NCI-H2171 treated with DMSO at 0.1 percent for 48 hours (cell line): ENCODE measurements at regions not wholly inside any gene's neighbourhood (a gene's known extent, or its start where the extent isn't known, plus 50 kb on each side); places are given as distances from the start of the nearest gene placed in this dataset.
"Not testable (repeated sequence)": the region's sequence is repeated elsewhere in the genome, so short reads cannot be mapped to it uniquely, and the experiment has no call there.

Source experiments
- DNase-seq: peaks from one replicate; lab custom pipeline; 2025; lab: John Stamatoyannopoulos, UW

GRCh38 chr17:63178530-63178929 is 212.5 kb downstream of the TANC2 start:
- no peak for DNase-seq

GRCh38 chr17:63181856-63182255 is 215.8 kb downstream of the TANC2 start:
- peak; percentile 18 for DNase-seq

DNA sequence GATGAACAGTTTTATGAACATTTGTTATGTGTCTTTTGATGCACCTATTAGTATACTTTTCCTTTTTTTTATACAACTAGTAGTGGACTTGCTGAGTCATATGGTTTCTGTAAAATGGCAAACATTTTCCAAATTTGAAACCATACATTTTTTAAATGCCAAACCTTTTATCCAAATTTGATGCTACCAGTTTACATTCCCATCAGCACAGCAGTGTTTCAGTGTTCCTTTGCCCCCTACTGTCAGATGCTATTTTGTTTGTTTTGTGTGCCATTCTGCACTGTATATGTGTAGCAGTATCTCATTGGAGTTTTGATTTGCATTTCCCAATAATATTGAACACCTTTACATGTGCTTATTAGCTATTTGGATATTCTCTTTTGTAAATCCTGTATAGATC is 219.4 kb downstream of the TANC2 start:
- DNase-seq: no peak

DNA sequence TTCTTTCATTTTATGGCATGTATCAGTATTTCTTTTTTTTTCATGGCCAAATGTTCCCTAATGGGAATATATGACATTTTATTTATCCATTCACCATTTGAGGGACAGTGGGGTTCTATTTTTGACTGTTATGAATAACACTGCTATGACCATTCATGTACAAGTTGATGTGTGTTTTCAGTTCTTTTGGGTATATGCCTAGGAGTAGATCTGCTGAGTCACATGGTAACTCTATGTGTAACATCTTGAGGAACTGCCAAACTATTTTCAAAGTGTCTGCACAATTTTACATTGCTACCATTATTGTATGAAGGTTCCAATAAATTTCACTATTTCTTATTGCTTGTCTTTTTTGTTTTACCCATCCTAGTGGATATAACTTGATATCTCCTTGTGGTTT is 223.0 kb downstream of the TANC2 start:
- DNase-seq: no peak

- DNase-seq: no peak
Measured at GRCh38 chr17:63189930-63190329, 223.9 kb downstream of the TANC2 start.

DNA sequence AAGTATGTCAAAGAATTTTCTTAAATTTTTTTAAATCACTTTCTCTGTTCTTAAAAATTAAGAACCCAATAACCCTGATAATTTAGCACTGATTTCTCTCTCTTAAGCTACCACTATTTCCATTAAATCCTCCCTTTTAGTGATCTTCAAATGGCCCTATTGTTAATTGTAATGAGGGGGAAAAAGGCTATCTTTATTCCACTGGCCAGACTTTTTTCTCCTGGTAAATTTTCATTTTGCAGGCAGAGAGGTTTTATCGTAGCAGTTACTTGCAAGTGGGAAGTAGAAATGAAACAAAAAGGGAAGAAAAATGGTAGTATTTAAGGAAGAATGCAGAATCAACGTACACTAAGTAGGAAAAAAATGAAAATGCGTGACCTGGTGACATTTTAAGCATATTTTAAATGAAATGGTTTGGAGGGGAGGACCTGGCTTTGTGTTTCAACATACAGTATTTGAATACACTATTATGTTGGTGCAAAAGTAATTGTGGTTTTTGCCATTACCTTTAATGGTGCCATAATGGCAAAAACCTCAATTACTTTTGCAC is 224.9 kb downstream of the TANC2 start:
- no peak for DNase-seq

DNA sequence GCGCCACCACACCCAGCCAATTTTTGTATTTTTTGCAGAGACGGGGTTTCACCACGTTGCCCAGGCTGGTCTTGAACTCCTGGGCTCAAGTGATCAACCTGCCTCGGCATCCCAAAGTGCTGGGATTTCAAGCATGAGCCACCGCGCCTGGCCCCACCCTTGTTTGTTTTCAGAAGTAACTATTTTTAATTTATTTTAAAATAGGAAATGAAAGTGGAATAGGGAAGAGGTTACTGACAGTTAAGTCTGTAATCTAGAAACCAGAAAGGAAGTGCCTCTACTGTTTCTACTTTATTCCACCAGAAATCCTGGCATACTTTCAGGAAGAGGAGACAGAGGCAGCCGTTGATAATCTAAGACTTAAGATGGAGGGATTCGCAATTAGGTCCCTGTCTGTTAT is 225.6 kb downstream of the TANC2 start:
- no peak for DNase-seq

- DNase-seq: no peak
Measured at GRCh38 chr17:63193827-63194226, 227.8 kb downstream of the TANC2 start.

DNA sequence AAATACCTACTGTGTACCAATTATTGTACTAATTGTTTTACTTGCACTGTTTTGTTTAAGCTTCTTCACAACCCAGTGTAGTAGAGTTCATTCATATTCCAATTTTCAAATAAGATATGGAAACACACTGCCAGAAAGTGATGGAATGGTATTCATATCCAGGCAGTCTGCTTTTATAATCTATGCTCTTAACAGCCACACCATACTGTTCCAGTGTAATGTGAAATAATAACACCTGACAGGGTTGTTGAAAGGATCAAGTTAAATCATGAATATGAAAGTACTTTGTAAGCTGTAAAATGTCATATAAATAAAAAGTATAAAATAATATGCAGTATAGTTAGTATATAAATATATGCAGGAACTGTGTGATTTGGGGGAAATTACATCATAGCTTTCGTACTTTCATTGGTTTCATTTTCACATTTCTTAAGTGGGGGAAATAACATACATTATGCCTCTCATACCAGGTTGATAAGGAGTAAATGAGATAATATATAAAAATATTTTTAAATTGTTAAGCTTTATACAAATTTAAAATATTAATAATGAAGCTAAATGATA is 230.8 kb downstream of the TANC2 start:
- no peak for DNase-seq

DNA sequence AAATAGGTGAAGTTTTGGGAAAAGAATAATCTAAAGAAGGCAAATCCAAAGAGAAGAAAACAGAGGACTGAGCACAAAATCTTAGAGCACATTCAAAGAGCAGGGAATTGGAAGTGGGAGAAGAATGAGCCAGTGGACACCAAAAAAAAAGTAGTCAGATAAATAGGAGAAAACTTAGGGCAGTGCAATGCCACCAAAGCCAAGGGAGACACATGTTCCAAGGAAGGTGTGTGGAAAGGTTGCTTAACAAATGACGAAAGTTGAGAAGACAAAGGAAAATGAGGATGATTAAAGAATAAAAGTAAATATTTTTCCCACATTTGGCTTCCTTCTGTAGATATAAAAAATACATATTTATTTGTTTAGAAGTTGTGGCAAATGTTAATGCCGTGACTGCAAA is 237.6 kb downstream of the TANC2 start:
- DNase-seq: no peak

- DNase-seq: no peak
Measured at GRCh38 chr17:63221939-63222338, 224.2 kb downstream of the CYB561 start.

GRCh38 chr17:63222655-63223054 is 223.5 kb downstream of the CYB561 start:
- no peak for DNase-seq

GRCh38 chr17:63223212-63223911 is 222.7 kb downstream of the CYB561 start:
- no peak for DNase-seq

GRCh38 chr17:63224644-63225043 is 221.5 kb downstream of the CYB561 start:
- DNase-seq: no peak

DNA sequence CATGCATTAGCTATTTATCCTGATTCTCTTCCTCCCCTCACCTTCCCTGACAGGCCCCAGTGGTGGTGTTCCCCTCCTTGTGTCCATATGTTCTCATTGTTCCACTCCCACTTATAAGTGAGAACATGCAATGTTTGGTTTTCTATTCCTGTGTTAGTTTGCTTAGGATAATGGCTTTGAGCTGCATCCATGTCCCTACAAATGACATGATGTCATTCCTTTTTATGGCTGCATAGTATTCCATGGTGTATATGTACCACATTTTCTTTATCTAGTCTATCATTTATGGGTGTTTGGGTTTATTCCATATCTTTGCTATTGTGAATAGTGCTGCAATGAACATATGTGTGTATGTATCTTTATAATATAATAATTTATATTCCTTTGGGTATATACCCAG is 219.4 kb downstream of the CYB561 start:
- DNase-seq: not testable (repeated sequence)

GRCh38 chr17:63231015-63231620 is 215.0 kb downstream of the CYB561 start:
- not testable (repeated sequence) for DNase-seq

- no peak for DNase-seq
Measured at GRCh38 chr17:63232565-63233310, 213.4 kb downstream of the CYB561 start.

DNA sequence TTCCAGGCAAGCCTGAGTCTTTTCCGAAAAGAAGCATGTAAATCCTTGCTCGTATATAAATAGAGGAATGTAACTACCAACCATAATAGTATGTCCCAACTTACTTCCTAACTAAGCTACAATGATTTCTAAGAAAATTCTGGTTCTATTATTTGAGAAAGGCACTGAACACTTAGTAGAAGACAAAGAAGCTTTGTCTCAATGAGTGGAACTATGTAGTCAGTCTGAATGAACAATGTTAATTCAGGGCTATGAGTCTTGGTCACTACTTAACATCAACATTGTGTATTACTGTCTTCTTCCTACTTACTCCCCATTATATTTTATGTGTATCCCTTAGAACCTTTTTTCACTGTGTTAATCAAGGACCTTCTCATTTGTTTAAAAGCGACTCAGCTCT is 206.0 kb downstream of the CYB561 start:
- no peak for DNase-seq

DNA sequence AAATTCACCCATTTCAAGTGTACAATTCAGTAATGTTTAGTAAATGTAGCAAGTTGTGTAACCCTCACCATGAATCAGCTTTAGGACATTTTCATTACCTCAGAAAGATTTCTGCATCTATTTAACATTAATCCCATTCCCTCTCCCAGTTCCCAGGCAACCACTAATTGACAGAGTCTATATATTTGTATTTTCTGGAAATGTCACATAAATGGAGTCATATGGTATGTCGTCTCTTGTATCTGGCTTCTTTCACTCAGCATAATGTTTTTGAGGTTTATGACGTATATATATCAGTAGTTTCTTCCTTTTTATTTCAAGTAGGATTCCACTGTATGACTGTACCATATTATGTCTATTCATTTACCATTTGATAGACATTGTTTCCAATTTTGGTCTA is 199.8 kb downstream of the CYB561 start:
- DNase-seq: no peak

DNA sequence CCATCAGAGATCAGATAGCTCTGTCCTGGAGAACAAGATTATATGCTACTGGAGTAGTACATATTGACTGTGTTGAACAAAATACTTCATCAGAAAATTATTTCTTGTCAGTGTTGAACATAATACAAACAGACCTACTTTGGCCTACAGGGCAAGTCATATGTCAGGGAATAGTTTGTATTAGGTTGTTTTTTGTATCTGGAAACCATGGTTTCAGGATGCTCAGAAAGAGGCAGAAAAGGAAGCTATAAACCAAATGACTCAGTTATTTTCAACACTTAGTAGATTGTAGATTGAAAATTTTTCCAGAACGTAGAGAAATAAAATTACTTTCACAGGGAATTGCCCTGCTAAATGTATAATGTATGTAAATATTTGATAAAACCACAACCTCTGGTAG is 198.4 kb downstream of the CYB561 start:
- no peak for DNase-seq

GRCh38 chr17:63249256-63250004 is 196.7 kb downstream of the CYB561 start:
- DNase-seq: no peak

- no peak for DNase-seq
Measured at GRCh38 chr17:63250830-63251229, 195.3 kb downstream of the CYB561 start.
